Kidney (tissue), 13 donors: ENCODE measurements at regions not wholly inside any gene's neighbourhood (a gene's known extent, or its start where the extent isn't known, plus 50 kb on each side); places are given as distances from the start of the nearest gene placed in this dataset.

Experiments
- DNase-seq, 5 donors: peaks; one replicate each; pipeline ENCODE4 v3.0.0-alpha.2; 2013 to 2020
- FAIRE-seq: peaks from 2 replicates; lab custom pipeline; 2012; peaks lifted over from hg19 to GRCh38; lab: Jason Lieb, UNC
- H3K27ac ChIP-seq, 2 donors: one replicate each; pipeline ENCODE4 v1.7.0; 2013; ENCODE audit warnings: low read depth in 2 of 2, low read length in 2 of 2, inconsistent platforms in 1 of 2
- H3K27me3 ChIP-seq: one replicate; pipeline ENCODE4 v1.7.1; 2013; ENCODE audit warnings: low read length, inconsistent platforms; ENCODE audit not compliant: control insufficient read depth, insufficient read depth
- H3K36me3 ChIP-seq, 3 donors: one replicate each; pipeline versions ENCODE4 v1.7.0 to v1.7.1; 2013; ENCODE audit warnings: low read length in 3 of 3, control low read depth in 1 of 3, inconsistent platforms in 1 of 3; ENCODE audit not compliant: insufficient read depth in 3 of 3, control insufficient read depth in 2 of 3
- H3K4me1 ChIP-seq, 3 donors: one replicate each; pipeline versions ENCODE4 v1.7.0 to v1.7.1; 2013; ENCODE audit warnings: low read length in 3 of 3, inconsistent platforms in 1 of 3, low read depth in 1 of 3; ENCODE audit not compliant: control insufficient read depth in 2 of 3, insufficient read depth in 2 of 3
- H3K4me3 ChIP-seq, 3 donors: one replicate each; pipeline versions ENCODE4 v1.7.0 to v1.8.1; 2013; ENCODE audit warnings: low read length in 3 of 3, control low read depth in 1 of 3, inconsistent platforms in 1 of 3
- H3K9ac ChIP-seq, 3 donors: one replicate each; pipeline versions ENCODE4 v1.7.0 to v1.7.1; 2013; ENCODE audit warnings: low read length in 3 of 3, control low read depth in 1 of 3, inconsistent platforms in 1 of 3
- H3K9me3 ChIP-seq, 3 donors: one replicate each; pipeline versions ENCODE4 v1.7.0 to v1.7.1; 2013; ENCODE audit warnings: low read length in 3 of 3, control low read depth in 1 of 3, inconsistent platforms in 1 of 3; ENCODE audit not compliant: control insufficient read depth in 2 of 3, insufficient read depth in 1 of 3
- CTCF ChIP-seq: IDR thresholded peaks from 3 replicates; pipeline ENCODE4 v1.5.1; 2012; ENCODE audit warnings: mild to moderate bottlenecking, moderate library complexity, borderline replicate concordance; ENCODE audit not compliant: insufficient read depth; ENCODE audit errors: extremely low read depth
- intact Hi-C: fragments of 100-400 bp; cut with DNase I; formaldehyde crosslinking; loops from one replicate; pipeline ENCODE4 v1.11.1; 2022
- donor health status: control.
- donor health status: control.
- donor health status: control.
- donor health status: control.
- donor health status: control.
- donor health status: DM: yes; HTN: yes; CAD: no.
- donor health status: Normal renal cell carcinoma (clear cell type).

GRCh38 chr3:130826516-130827182 lies 67.2 kb upstream of the ATP2C1 start:
- Histone ChIP-seq H3K4me3 (no peak overlapping the region), H3K27ac (no peak overlapping the region), H3K9ac (no peak overlapping the region), H3K27me3 (no peaks in the 10 kb centered on the region), H3K36me3 (no peaks in the 10 kb centered on the region), H3K9me3 (no peaks in the 10 kb centered on the region), H3K4me1 (no peaks in the 10 kb centered on the region)
- DNase-seq: no peak
- TF ChIP-seq CTCF: no peak
- FAIRE-seq: no peak
- intact Hi-C loops: no loop called here

GRCh38 chr3:130827486-130827885 lies 66.4 kb upstream of the ATP2C1 start:
- no peak overlapping the region for H3K27ac ChIP-seq
- no peak for TF ChIP-seq CTCF
- H3K4me1 ChIP-seq: no peaks in the 10 kb centered on the region
- H3K9me3 ChIP-seq: no peaks in the 10 kb centered on the region
- FAIRE-seq (no peak), DNase-seq (no peak)
- intact Hi-C loops: no loop called here
- H3K36me3 ChIP-seq: no peaks in the 10 kb centered on the region
- no peak overlapping the region for H3K4me3 ChIP-seq
- H3K27me3 ChIP-seq: no peaks in the 10 kb centered on the region
- no peak overlapping the region for H3K9ac ChIP-seq

GRCh38 chr3:130828948-130829947 lies 64.6 kb upstream of the ATP2C1 start:
- no peak for TF ChIP-seq CTCF
- intact Hi-C loops: no loop called here

More at GRCh38 chr3:130828948-130829947, 64.6 kb upstream of the ATP2C1 start:
- no peaks in the 10 kb centered on the region for H3K36me3 ChIP-seq
- H3K4me1 ChIP-seq: no peaks in the 10 kb centered on the region
- no peak overlapping the region for H3K4me3 ChIP-seq
- H3K9me3 ChIP-seq: no peaks in the 10 kb centered on the region
- no peak for DNase-seq
- H3K27me3 ChIP-seq: no peaks in the 10 kb centered on the region
- no peak overlapping the region for H3K9ac ChIP-seq
- no peak overlapping the region for H3K27ac ChIP-seq
- FAIRE-seq: no peak
